LNCaP clone FGC (cell line): ENCODE measurements at regions not wholly inside any gene's neighbourhood (a gene's known extent, or its start where the extent isn't known, plus 50 kb on each side); places are given as distances from the start of the nearest gene placed in this dataset.

ENCODE experiments used
- DNase-seq: peaks from one replicate; pipeline ENCODE4 v3.0.0-alpha.2; 2011; ENCODE audit warnings: low read depth
- H3K4me3 ChIP-seq: 2 replicates; pipeline ENCODE4 v1.5.1; 2011; ENCODE audit warnings: mild to moderate bottlenecking, low read depth, low read length, control low read depth
- TF ChIP-seq, protein P1 (sequence below): IDR thresholded peaks from 2 replicates; pipeline ENCODE4 v1.5.1; 2012; ENCODE audit warnings: mild to moderate bottlenecking; ENCODE audit not compliant: control insufficient read depth, insufficient read depth; ENCODE audit errors: extremely low read depth

DNA sequence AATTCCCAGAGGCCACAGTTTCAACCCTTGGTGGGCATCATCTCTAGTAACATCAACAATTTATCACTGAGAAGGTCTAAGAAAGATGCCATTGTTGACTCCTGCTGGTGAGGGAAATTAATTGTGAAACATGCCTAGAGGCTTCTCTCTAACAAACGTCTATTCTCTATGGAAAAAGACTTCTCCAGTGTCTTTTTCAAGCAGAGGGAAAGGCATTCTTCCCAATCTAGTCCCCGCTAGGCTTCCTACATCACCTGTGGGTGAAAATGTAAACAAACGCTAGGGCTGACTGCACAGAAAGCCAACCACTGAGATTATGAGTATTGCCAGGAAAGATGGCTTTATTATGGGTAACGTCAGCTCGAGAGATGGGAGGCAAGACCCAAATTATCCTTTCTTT lies 677.4 kb downstream of the NCAM2 start:
- no peak for DNase-seq
- H3K4me3 ChIP-seq = no peak overlapping the region
- TF ChIP-seq, protein P1, sequence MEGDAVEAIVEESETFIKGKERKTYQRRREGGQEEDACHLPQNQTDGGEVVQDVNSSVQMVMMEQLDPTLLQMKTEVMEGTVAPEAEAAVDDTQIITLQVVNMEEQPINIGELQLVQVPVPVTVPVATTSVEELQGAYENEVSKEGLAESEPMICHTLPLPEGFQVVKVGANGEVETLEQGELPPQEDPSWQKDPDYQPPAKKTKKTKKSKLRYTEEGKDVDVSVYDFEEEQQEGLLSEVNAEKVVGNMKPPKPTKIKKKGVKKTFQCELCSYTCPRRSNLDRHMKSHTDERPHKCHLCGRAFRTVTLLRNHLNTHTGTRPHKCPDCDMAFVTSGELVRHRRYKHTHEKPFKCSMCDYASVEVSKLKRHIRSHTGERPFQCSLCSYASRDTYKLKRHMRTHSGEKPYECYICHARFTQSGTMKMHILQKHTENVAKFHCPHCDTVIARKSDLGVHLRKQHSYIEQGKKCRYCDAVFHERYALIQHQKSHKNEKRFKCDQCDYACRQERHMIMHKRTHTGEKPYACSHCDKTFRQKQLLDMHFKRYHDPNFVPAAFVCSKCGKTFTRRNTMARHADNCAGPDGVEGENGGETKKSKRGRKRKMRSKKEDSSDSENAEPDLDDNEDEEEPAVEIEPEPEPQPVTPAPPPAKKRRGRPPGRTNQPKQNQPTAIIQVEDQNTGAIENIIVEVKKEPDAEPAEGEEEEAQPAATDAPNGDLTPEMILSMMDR = no peak

DNA sequence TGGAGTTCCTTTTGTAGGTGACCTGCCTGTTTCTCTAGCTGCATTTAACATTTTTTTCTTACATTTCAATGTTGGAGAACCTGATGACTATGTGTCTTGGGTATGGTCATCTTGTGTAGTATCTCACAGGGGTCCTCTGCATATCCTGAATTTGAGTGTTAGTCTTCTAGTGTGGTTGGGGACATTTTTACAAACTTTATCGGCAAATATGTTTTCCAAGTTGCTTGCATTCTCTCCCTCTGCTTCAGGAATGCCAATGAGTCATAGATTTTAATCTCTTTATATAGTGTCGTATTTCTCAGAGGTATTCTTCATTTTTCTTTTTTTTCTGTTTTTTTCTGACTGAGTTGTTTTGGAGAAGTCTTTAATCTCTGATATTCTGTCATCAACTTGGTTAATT lies 684.0 kb downstream of the NCAM2 start:
- DNase-seq = no peak
- no peak overlapping the region for H3K4me3 ChIP-seq
- TF ChIP-seq, protein P1 = no peak

DNA sequence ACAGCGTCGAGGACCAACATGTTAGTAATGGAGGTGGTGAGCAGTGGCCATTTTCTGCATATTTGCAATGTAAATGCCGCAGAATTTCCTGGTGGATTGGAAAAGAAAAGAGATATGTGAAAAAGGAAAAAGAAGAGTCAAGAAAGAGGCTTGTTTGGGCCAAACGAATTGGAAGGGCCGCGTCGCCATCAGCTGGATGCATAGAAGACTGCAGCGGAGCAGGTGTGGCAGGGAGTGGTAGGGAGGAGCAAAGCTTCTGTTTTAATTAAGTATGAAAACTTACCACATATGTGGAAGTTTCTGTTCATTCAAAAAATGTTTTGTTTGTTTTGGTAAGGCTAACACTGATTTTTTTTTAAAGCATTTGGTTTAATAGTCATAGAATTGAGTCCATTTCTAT lies 690.7 kb downstream of the NCAM2 start:
- no peak for DNase-seq
- H3K4me3 ChIP-seq = no peak overlapping the region
- TF ChIP-seq, protein P1 = peak; percentile 39; the same call in 1 of the 2 replicates

DNA sequence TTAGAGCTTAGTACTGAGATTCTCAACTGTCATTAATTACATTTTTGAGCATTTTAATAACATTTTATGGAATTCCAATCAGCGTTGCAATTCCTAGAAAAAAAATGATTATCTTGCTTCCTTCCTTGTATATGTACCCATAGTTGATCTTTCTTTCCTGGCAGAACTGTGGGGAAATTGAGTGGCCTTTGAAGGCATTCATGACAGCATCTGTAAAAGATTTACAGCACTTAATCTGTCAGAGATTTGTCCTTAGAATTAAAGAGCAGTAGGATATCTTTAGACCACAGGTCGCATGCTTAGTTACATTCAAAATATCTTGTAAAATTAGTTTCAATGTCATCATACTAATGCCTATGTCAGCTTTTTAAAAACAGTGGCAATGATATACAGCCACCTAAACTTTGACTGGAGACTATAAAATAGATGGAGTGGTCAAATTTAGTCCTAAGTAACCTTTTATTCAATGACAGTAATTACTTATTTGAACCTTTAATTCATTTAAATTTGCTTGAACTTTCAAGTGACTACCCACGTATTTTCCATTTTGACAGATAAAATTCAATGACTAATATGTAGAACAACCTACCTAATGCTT lies 692.0 kb downstream of the NCAM2 start:
- DNase-seq = no peak
- no peak overlapping the region for H3K4me3 ChIP-seq
- TF ChIP-seq, protein P1 = no peak

DNA sequence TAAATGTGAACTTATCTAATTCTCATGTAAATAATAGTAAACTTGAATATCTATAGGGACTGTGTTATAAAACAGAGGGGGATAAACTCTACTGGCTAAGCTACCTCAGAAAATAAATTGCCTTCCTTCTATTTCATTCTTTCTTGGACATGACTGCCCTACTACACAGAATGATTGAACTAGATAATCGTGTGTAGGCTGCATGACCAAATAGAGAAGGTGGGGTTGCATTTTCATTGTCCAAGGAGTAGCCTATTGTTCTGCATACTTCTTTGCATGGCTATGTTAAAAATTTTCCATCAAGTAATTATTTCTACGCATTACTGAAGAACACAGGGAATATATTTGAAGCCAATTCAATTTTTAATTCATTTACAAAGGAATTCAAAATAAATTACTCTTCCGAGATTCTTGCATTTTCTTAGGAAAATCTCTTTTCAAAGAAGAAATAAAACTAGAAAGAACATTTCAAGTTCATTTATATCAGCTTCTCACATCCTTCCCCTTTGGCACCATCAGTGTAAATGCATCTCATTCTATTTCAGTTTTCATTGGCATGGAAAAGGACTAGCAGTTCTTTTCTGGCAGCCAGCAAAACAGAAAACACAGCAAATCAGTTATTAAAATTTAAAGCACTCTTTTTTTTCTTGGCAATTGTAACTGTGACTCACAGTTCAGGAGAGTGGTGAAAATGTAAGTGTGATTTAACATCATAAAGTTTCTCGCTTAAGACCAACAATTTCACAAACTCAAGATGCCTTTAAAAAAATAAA lies 714.7 kb downstream of the NCAM2 start:
- TF ChIP-seq, protein P1 = no peak
- no peak for DNase-seq
- H3K4me3 ChIP-seq = no peak overlapping the region

DNA sequence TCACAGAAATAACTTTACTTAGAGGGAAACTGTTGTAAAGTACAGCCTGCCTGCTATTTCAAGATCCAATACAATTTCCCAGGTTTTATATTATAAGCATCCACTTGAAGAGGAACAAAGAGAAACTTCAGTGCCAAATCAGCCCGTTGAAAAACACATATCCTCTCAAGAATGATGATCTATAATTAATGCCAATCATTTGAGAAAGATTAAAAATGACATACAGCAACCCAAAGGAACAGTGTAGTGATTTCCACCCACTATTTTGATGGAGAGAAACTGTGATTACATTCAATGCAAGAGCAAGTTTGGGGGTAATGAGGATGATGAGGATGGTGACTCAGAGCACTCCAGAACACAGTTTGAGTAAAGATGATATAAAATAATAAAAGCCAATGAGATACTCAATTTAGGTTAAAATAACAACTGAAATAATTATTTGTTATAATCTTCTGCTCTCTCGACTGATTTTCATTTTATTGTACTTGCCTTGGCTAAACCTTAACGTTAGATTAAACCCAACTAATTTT lies 715.5 kb downstream of the NCAM2 start:
- TF ChIP-seq, protein P1 = no peak
- DNase-seq = no peak
- no peak overlapping the region for H3K4me3 ChIP-seq

DNA sequence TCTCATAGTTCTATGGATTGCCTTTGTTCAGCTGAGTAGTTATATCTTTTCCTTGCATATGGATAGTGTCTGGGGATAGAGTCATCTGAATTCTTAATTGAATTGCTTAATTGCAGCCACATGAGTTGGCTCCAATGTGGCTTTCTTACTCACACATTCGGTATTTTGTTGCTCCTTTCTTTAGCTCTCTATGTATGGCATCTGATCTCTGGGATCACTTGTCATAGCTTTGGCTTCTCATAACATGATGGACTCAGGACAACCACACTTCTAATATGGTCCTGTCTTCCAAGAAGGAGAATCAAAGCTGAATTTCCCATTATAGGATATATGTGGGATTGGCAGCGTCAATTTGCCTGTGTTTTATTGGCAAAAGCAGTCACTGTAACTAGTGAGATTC lies 716.2 kb downstream of the NCAM2 start:
- H3K4me3 ChIP-seq = no peak overlapping the region
- TF ChIP-seq, protein P1 = no peak
- DNase-seq = no peak
